Stimulated activated CD8-positive, alpha-beta memory T cell treated with anti-CD3 and anti-CD28 coated beads, Interleukin-12 subunit alpha, Interleukin-12 subunit beta, amount 100 ng/mL, for 4 hours (primary cell): ENCODE measurements at regions not wholly inside any gene's neighbourhood (a gene's known extent, or its start where the extent isn't known, plus 50 kb on each side); places are given as distances from the start of the nearest gene placed in this dataset.
A peak's percentile ranks its signal among the peaks of the same experiment; 100 is the strongest.
"Not testable (repeated sequence)": the region's sequence is repeated elsewhere in the genome, so short reads cannot be mapped to it uniquely, and the experiment has no call there.

Experiments used
- DNase-seq: peaks from one replicate; pipeline ENCODE4 v3.0.0-alpha.2; 2020; ENCODE audit warnings: low read depth

DNA sequence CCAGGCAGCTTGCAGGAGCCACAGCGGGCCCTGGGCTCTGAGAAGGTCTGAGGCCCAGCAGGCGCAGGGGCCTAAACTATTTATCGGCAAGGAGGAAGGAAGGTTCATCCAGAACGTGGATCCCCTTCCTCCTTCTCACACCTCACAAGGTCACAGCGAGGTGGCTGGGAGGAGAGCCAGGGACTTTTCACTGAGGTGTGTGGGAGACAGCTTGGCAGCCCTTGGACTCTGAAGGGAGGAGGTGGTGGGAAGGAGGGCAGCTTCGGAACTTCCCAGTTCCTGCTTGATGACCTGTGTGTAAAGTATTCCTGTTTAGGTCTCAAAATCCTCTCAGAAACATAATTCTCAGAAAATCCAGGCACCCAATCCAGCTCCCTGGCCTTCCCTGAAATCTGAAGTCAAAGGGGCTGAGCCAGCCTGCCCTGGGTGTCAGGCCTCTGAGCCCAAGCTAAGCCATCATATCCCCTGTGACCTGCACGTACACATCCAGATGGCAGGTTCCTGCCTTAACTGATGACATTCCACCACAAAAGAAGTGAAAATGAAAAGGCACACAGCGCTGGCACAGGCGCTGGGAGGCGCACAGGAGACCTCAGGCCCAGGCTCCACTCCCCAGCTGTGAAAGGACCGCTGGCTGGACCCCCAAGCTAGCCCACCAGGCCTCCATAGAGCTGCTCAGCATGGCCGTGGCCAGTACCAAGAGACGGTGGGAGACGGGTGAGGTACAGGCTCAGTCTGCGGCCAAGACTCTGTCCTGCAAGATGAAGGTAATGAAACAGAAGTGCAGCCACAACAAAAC, 269.4 kb upstream of the FRG2C start:
- DNase-seq = not testable (repeated sequence)

GRCh38 chr3:75395580-75396315, 268.4 kb upstream of the FRG2C start:
- no peak for DNase-seq

DNA sequence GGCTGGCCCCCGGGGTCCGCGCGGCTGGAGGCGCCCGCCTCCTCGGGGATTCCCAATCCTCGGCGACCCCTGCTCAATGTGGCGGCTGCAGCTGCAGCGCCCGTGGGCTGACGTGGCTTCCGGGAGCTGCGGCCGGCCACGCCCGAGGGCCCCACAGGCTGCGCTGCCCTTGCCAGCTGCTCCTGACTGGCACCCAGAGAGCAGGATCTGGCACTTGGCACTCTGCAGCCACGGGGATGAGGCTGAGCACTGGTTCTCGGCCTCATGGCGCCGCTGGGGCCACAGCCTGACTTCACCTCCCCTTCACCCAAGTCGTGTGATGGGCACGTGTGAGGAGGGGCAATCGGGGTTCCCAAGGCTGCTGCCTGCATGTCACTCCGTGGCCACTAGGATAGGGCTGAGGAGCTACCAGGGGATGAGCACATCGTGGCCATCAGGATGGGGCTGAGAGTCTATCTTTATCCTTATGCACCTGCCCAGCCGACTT, 267.8 kb upstream of the FRG2C start:
- no peak for DNase-seq

DNA sequence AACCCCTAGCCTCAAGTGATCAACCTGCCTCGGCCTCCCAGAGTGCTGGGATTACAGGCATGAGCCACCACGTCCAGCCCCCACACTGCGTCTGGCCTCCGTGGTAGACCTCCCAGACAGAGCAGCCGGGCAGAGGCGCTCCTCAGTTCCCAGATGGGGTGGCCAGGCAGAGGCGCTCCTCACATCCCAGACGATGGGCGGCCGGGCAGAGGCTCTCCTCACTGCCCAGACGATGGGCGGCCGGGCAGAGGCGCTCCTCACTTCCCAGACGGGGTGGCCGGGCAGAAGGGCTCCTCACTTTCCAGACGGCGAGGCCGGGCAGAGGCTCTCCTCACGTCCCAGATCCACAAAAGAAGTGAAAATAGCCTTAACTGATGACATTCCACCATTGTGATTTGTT, 266.6 kb upstream of the FRG2C start:
- DNase-seq = not testable (repeated sequence)

DNA sequence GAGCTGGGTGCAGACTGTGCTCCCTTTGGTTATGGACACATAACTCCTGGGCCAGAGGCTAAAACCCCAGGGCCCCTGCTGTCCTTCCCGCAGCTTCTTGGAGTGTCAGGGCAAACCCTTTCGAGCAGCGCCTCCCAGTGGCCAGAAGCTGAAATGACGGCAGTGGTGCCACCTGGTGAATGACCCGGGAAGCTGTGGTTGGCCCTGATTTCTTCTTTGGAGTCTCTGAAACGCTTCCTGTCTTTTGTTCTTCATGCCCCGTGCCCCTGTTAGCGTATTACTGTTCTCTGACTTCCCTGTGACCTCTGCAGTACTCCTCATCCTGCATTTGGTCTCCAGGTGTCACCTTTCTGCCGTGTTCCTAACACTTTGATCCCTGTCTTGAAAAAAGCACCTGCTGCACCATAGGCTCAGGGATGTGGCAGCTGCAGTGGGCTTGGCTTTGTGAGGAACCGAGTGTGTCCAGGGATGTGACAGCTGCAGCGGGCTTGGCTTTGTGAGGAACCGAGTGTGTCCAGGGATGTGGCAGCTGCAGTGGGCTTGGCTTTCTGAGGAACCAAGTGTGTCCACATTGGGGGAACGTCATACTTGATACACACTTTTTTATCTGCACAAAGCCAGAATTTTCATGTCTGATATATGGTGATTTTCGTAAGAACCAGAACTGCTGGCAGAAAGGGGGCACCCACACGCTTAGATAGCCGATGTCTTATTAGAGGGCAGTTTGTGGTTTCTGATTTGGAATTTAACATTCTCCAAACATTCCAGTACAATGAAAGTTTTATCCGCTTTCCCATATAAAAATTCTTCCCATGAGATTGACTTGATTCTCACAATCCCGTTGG, 241.8 kb upstream of the FRG2C start:
- not testable (repeated sequence) for DNase-seq

- not testable (repeated sequence) for DNase-seq
These were observed 238.7 kb upstream of the FRG2C start for GRCh38 chr3:75425379-75425778.

GRCh38 chr3:75427486-75427885, 236.6 kb upstream of the FRG2C start:
- not testable (repeated sequence) for DNase-seq

DNA sequence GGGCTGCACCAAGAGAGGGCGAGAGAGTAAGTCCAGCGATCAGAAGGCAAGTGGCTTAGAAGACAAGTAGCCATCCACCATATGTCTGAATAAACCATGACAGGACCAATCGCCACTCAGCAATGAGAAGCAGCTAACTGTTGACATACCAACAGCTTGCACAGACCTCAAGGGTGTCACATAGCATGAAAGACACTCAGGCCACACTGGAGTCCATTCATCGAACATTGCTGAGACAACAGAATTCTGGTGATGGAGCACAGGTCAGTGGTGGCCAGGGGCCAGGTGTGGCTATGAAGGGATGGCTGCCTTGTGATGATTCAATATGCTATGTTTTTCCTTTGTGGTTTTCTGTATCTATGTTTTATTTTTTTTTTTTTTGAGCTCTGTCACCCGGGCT, 236.2 kb upstream of the FRG2C start:
- not testable (repeated sequence) for DNase-seq

GRCh38 chr3:75429561-75430220, 234.4 kb upstream of the FRG2C start:
- DNase-seq = peak; percentile 55

DNA sequence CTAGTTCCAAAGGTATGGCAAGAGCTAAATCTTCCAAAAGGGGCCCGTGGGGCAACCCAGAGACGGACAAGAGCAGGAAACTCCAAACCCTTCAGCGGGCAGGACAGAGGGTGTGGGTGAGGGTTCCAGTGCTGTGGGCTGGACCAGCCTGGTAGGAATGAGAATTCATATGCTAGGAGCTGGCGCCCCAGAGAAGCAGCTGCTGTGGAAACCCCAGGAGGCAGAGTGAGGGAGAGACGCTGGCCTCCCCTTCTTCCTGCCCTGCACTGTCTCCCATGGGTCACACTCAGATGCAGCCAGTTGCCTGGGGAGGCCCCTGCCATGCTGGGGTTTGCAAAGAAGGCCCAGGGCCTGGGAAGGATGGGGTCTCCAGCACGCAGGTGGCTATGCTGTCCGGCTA, 233.7 kb upstream of the FRG2C start:
- not testable (repeated sequence) for DNase-seq

- DNase-seq = not testable (repeated sequence)
These were observed 233.0 kb upstream of the FRG2C start for GRCh38 chr3:75431120-75431519.

DNA sequence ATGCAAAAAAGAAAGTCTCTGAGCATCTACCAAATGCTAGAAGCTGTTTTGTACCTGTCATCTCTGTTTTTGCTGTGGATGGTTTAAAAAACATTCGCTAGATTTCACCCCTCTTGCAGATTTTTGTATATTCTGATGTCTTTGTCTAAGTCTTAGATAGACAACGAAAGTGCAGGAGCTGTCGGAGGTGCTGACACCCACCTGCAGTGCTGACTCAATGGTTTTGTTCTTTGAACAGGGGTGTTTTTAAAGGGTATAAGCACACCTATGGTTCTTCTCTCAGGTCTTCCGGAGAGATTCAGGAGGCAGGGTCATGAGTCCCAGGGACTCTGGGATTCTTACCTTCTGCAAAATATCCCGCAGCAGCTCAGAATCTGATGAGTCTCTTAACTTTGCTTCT, 231.7 kb upstream of the FRG2C start:
- DNase-seq = not testable (repeated sequence)

- DNase-seq = not testable (repeated sequence)
These were observed 231.2 kb upstream of the FRG2C start for GRCh38 chr3:75432885-75433284.

DNA sequence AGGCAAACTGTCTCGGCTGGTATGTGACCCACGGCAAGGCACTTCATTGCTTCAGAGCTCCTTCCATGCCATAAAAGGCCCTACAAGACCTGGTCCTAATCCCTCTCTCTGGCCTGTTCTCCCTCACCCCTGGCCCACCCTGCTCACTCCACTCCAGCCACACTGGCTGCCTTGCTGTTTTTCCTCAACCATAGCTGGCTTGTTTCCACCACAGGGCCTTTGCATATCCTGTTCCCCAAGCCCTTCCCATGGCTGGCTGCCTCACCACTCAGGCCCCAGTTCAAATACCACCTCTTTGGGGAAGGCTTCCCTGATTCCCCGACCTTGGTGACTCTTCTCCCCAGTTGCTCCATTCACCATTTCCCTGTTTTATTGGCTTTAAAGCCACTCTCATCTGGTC, 230.8 kb upstream of the FRG2C start:
- not testable (repeated sequence) for DNase-seq

- DNase-seq = peak; percentile 7
These were observed 229.7 kb upstream of the FRG2C start for GRCh38 chr3:75434276-75434912.

DNA sequence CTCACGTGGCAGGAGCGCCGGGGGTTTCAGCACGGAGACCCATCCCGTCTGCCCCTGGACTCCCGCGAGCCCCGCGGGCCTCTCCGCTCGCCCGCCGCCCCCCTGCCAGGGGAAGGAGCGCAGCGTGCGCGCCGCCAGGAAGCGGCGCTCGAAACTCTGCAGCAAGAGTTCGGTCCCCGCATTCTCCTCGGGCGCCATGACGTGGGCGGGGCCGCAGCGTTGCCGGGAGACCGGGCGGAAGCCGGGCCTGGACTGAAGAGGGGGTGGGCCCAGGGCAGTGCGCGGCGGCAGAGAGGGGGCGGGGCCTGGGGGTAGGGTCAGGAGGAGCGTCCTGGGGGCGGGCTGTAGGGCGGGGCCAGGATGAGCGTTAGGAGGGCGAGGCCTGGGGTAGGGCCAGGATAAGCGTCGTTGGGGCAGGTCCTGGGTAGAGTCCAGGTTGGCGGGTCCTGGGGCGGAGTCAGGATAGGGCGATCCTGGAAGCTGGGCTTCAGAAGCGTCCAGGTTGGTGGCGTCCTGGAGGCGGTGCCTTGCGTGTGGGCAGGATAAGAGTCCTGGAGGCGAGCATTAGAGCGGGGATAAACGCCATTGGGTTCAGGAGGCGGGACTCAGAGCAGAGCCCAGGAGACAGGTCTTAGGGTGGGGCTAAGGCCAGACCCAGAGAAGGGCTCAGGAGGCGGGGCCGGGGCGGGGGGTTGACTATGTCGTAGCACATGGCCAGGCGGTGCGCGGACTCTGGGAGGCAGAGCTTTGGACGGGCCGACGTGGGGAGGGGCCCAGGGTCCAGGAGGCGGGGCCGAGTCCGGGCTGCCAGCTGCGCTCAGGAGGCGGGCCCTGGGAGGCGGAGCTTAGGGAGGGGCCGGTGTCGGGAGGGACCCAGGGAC, 229.0 kb upstream of the FRG2C start:
- peak; percentile 95 for DNase-seq

DNA sequence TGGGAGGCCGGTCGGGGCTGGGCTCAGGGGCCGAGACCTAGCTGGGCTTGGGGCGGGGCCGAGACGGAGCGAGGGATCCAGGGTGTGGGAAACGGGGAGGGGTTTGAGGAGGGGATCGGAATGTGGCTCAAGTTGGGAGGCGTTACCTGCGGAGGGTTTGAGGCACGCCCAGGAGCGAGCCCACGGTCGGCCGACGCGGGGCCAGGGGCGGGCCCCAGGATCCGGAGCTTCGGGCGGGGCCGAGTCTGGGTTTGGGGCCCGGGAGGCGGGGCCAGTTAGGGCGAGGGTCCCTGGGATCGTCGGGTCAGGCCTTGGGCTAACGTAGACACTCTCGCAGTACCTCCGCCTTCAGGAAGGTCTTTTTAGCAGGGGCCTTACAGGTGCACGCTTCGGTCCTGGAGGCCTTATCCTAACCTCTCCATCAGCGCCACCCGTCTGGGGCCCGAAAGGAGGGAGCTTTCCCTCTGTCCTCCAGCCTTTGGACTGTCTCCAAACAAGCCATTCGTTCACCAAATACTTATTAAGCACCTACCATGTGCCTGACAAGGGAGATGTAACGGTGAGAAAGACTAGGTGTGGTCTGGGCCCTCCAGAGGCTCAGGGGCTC, 228.2 kb upstream of the FRG2C start:
- not testable (repeated sequence) for DNase-seq

- not testable (repeated sequence) for DNase-seq
These were observed 223.1 kb upstream of the FRG2C start for GRCh38 chr3:75440986-75441385.

- DNase-seq = not testable (repeated sequence)
These were observed 219.5 kb upstream of the FRG2C start for GRCh38 chr3:75444634-75445033.

- not testable (repeated sequence) for DNase-seq
These were observed 218.9 kb upstream of the FRG2C start for GRCh38 chr3:75445234-75445633.
